SIG-M5 (cell line): ENCODE measurements at regions not wholly inside any gene's neighbourhood (a gene's known extent, or its start where the extent isn't known, plus 50 kb on each side); places are given as distances from the start of the nearest gene placed in this dataset.

ENCODE experiments used
- DNase-seq: peaks from one replicate; lab custom pipeline; 2025; lab: John Stamatoyannopoulos, UW

GRCh38 chr14:21987937-21988336 lies 314.3 kb upstream of the OR4E1 start:
- no peak for DNase-seq

GRCh38 chr14:21985081-21985480 lies 311.5 kb upstream of the OR4E1 start:
- no peak for DNase-seq

GRCh38 chr14:21978999-21979314 lies 305.3 kb upstream of the OR4E1 start:
- DNase-seq = no peak

DNA sequence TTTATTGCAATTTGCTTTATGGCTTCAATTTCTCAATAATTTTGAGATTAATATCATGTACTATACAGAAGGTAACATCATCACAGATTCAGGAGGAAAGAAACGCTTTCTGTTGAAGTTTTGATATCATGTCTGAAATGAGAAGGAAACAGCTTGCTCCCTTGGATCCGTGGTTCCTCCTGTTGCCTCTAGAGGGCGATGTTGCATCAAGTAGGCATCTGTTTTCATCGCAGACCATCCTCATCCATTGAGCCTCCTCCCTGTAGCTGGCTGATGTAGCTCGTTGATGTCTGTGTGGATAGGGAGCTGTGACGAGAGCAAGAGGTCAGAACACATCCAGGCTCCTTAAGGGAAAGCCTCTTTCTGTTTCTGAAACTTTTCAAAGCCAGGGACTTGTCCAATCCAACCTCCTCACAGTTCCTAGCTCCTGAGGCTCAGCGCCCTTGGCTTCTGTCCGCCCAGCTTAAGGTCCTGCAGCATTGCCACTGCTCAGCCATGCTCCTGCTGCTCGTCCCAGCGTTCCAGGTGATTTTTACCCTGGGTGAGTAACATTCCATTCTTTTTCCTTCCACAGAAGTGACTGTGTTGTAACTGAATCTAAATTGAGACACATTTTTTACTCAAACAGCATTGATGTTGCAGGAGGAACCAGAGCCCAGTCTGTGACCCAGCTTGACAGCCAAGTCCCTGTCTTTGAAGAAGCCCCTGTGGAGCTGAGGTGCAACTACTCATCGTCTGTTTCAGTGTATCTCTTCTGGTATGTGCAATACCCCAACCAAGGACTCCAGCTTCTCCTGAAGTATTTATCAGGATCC lies 304.8 kb upstream of the OR4E1 start:
- no peak for DNase-seq

DNA sequence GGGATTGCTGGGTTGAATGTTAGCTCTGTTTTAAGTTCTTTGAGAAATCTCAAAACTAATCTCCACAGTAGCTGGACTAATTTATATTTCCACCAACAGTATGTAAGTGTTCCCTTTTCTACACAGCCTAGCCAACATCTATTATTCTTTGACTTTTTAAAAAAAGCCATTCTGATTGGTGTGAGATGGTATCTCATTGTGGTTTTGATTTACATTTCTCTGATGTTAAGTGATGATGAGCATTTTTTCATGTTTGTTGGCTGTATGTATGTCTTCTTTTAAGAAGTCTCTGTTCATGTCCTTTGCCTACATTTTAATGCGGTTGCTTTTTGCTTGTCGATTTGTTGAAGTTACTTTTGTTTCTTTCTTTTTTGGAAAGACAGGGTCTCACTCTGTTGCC lies 301.1 kb upstream of the OR4E1 start:
- no peak for DNase-seq

GRCh38 chr14:21965042-21965441 lies 291.4 kb upstream of the OR4E1 start:
- no peak for DNase-seq

GRCh38 chr14:21964180-21964579 lies 290.6 kb upstream of the OR4E1 start:
- no peak for DNase-seq

DNA sequence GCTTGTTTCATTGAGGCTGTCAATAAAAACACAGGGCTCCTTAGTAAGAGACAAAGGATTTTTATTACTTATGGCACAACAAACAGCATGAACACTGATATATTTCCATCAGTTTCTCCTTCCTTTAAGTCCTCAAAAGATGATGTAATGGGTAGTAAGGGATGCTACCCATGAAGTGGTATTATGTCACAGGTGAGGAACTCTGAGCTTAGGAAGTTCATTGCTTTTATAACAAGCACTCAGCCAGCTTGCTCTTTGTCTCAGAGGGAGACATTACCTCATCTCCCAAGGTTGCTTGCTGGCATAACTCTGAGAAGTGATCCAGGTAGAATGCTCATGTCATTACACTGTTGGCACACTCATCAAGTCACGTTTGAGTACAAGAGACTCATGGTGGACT lies 287.0 kb upstream of the OR4E1 start:
- DNase-seq = no peak

DNA sequence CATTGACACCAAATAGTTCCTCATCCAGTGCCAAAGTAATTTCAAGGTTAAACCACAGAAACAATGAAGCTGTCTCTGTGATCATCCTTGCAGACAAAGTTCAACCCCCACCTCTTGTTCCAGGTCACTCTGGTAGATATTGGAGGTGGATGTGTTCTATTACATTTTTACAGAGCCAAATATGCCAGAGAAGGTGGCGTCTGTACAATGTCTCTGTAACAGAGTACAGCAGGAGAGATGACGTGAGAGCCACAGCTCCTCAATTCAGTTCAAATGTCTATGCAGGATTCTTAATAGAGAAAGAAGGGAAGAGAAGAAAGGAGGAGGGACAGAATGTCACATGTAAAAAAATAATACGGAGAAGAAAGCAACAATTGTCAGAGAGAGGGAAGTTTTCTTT lies 268.3 kb upstream of the OR4E1 start:
- no peak for DNase-seq

DNA sequence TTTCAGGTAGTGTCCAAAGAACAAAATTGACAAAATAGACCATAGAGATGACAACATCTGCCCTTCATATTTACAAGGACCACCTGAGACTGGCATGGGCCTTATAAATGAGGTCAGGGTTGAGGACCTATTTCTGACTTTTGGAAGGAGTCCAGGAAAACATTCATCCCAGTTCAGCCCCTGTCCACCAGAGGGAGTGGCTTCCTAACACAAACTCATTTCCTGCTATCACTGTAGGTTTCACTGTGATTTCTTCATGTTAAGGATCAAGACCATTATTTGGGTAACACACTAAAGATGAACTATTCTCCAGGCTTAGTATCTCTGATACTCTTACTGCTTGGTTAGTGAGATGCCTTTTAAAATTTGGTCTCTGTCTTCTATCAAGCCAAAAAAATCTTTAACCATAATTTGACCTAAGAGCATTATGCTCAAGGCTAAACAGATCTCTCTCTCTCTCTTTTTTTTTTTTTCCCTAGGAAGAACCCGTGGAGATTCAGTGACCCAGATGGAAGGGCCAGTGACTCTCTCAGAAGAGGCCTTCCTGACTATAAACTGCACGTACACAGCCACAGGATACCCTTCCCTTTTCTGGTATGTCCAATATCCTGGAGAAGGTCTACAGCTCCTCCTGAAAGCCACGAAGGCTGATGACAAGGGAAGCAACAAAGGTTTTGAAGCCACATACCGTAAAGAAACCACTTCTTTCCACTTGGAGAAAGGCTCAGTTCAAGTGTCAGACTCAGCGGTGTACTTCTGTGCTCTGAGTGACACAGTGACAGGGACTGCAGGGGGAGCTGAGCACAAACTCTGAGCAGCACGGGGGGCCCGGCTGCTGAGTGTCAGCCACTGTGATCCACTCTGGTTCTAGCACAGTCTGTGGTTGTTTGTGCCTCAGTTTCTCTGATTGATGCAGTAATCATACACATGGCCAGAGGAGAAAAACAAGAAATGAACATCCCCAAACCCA lies 267.6 kb upstream of the OR4E1 start:
- no peak for DNase-seq

- no peak for DNase-seq
Measured at GRCh38 chr14:21939836-21940235, 266.2 kb upstream of the OR4E1 start.

- no peak for DNase-seq
Measured at GRCh38 chr14:21937996-21938395, 264.4 kb upstream of the OR4E1 start.

DNA sequence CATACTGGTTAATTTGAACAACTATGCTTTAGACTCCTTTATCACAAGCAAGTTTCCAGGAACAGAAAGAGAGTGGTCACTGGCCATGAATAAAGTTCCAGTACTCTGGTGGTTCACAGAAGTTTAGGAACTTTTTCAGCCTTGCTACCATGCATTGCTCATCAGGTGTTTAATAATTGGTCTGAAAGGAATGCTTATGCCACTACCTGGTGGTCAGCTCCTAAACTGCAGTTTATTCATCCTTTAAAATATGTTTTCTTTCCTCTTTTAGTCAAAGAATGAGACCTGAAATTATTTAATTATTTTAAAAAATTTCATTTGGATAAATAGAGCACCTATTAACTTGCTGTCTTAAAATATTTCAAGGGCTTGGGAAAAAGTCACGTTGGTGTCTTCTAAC lies 260.1 kb upstream of the OR4E1 start:
- DNase-seq = no peak

DNA sequence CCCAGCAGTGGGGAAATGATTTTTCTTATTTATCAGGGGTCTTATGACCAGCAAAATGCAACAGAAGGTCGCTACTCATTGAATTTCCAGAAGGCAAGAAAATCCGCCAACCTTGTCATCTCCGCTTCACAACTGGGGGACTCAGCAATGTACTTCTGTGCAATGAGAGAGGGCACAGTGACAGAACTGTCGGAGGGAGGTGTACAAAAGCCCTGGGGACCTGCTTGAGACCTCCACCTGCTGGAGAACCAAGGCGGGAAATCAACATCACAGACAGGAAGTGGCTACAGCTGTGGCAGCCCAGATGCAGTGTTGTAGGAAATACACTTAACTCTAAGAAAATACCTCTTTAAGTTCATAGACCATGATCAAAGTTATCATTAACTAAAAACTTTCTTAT lies 250.9 kb upstream of the OR4E1 start:
- DNase-seq = no peak

GRCh38 chr14:21923820-21924219 lies 250.2 kb upstream of the OR4E1 start:
- no peak for DNase-seq

- no peak for DNase-seq
Measured at GRCh38 chr14:21921453-21921852, 247.8 kb upstream of the OR4E1 start.

- no peak for DNase-seq
Measured at GRCh38 chr14:21917699-21918436, 244.2 kb upstream of the OR4E1 start.

GRCh38 chr14:21915826-21916225 lies 242.2 kb upstream of the OR4E1 start:
- no peak for DNase-seq

GRCh38 chr14:21913759-21914158 lies 240.1 kb upstream of the OR4E1 start:
- no peak for DNase-seq

DNA sequence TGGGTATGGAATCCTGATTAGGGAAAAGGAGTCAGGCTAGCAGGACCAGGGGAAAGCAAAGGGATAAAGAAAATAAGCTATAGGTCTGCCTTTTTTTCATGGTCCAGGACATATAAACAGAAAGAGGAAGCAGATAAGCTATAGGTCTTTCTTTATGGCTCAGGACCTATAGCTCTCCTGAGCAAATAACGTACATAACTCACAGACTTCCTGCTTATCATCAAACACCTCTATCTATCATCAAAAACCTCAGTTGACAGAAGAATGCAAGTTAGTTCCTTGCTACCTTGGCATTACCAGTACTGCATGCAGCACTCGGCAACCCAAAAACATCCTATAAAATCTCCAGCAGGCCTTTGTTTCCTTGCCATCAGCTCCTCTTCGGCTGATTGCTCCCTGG lies 238.7 kb upstream of the OR4E1 start:
- DNase-seq = no peak

DNA sequence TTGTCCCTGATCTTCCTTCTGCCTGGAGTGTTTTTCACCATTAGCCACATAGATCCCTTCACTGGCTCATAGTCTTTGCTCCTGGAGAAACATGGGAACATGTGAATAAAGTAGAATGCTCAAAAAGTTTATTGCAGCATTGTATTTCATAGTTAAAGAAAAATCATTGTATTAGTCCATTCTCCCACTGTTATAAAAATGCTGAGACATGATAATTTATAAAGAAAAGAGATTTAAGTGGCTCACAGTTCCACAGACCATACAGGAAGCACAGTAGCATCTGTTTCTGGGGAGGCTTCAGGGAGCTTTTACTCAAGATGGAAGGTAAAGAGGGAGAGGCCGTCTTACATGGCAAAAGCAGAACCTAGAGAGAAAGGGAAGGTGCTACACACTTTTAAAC lies 238.3 kb upstream of the OR4E1 start:
- no peak for DNase-seq

DNA sequence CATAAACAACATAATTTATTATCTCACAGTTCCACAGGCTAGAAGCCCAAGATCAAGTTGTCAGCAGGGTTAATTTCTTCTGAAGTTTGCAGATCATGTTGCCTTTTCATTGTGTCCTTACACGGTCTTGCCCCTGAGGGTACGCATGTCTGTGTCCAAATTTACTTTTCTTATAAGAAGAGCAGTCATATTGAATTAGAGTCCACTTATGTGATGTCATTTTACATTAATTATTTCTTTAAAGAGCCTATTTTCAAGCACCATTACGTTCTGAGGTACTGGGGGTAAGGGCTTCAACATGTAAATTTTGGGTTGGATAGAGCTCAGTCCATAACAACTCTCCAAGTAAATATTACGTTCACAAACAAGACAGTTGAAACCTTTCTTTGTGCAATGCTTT lies 236.6 kb upstream of the OR4E1 start:
- no peak for DNase-seq
